Liver (tissue), 8 donors: ENCODE measurements at regions not wholly inside any gene's neighbourhood (a gene's known extent, or its start where the extent isn't known, plus 50 kb on each side); places are given as distances from the start of the nearest gene placed in this dataset.

Experiments
- DNase-seq: peaks from one replicate; pipeline ENCODE4 v3.0.0-alpha.2; 2017; ENCODE audit warnings: low spot score
- H3K27ac ChIP-seq, 2 donors: one replicate each; pipeline ENCODE4 v1.7.0; 2013; ENCODE audit warnings: inconsistent platforms in 2 of 2, low read length in 2 of 2, control low read depth in 1 of 2, low read depth in 1 of 2, mild to moderate bottlenecking in 1 of 2
- H3K27me3 ChIP-seq, 4 donors: one replicate each; pipeline versions ENCODE4 v1.6.1 to v1.7.0; 2013; ENCODE audit warnings: low read length in 3 of 4, inconsistent platforms in 1 of 4, mild to moderate bottlenecking in 1 of 4, moderate library complexity in 1 of 4; ENCODE audit not compliant: control insufficient read depth in 4 of 4, insufficient read depth in 4 of 4
- H3K36me3 ChIP-seq, 4 donors: one replicate each; pipeline versions ENCODE4 v1.6.1 to v1.7.0; 2013; ENCODE audit warnings: low read length in 3 of 4, mild to moderate bottlenecking in 3 of 4, low read depth in 1 of 4, moderate library complexity in 1 of 4; ENCODE audit not compliant: control insufficient read depth in 4 of 4, insufficient read depth in 3 of 4
- H3K4me1 ChIP-seq, 4 donors: one replicate each; pipeline versions ENCODE4 v1.6.1 to v1.7.0; 2013; ENCODE audit warnings: low read length in 3 of 4, mild to moderate bottlenecking in 3 of 4, moderate library complexity in 1 of 4; ENCODE audit not compliant: control insufficient read depth in 4 of 4, insufficient read depth in 4 of 4
- H3K4me3 ChIP-seq, 3 donors: one replicate each; pipeline versions ENCODE4 v1.6.1 to v1.7.0; 2013; ENCODE audit warnings: low read length in 3 of 3, control low read depth in 1 of 3, low read depth in 1 of 3, mild to moderate bottlenecking in 1 of 3
- H3K9ac ChIP-seq, 2 donors: one replicate each; pipeline ENCODE4 v1.7.0; 2013; ENCODE audit warnings: low read length in 2 of 2, mild to moderate bottlenecking in 2 of 2, moderate library complexity in 2 of 2, control low read depth in 1 of 2, low read depth in 1 of 2
- H3K9me3 ChIP-seq, 4 donors: one replicate each; pipeline versions ENCODE4 v1.6.1 to v1.7.0; 2013; ENCODE audit warnings: low read length in 3 of 4; ENCODE audit not compliant: control insufficient read depth in 4 of 4
- EGR1 ChIP-seq, 2 donors: IDR thresholded peaks; 2 replicates each; pipeline ENCODE4 v1.6.1; 2016 to 2018; ENCODE audit warnings: antibody characterized with exemption in 2 of 2, low read depth in 2 of 2
- FOXA1 ChIP-seq: IDR thresholded peaks from 2 replicates; pipeline ENCODE4 v1.6.1; 2016; ENCODE audit warnings: antibody characterized with exemption
- FOXA2 ChIP-seq: IDR thresholded peaks from 2 replicates; pipeline ENCODE4 v1.6.1; 2016; ENCODE audit warnings: antibody characterized with exemption
- GABPA ChIP-seq, 2 donors: IDR thresholded peaks in 1 of 2; conservative IDR thresholded peaks in 1 of 2; 2 replicates each; pipeline ENCODE4 v1.6.1; 2016; ENCODE audit warnings: antibody characterized with exemption in 2 of 2, mild to moderate bottlenecking in 1 of 2, moderate library complexity in 1 of 2
- HNF4A ChIP-seq, 2 donors: conservative IDR thresholded peaks; 2 replicates each; pipeline ENCODE4 v1.6.1; 2016; ENCODE audit warnings: antibody characterized with exemption in 2 of 2, mild to moderate bottlenecking in 2 of 2
- HNF4G ChIP-seq: IDR thresholded peaks from 2 replicates; pipeline ENCODE4 v1.6.1; 2016; ENCODE audit warnings: antibody characterized with exemption
- JUND ChIP-seq, 2 donors: IDR thresholded peaks; 2 replicates each; pipeline ENCODE4 v1.6.1; 2016; ENCODE audit warnings: antibody characterized with exemption in 2 of 2
- NR2F2 ChIP-seq: IDR thresholded peaks from 2 replicates; pipeline ENCODE4 v1.6.1; 2016; ENCODE audit warnings: antibody characterized with exemption
- RAD21 ChIP-seq, 2 donors: IDR thresholded peaks; 2 replicates each; pipeline ENCODE4 v1.6.1; 2016; ENCODE audit warnings: antibody characterized with exemption in 2 of 2, mild to moderate bottlenecking in 2 of 2
- SP1 ChIP-seq: IDR thresholded peaks from 2 replicates; pipeline ENCODE4 v1.6.1; 2018; ENCODE audit warnings: antibody characterized with exemption, mild to moderate bottlenecking
- TAF1 ChIP-seq: conservative IDR thresholded peaks from 2 replicates; pipeline ENCODE4 v1.6.1; 2016; ENCODE audit warnings: antibody characterized with exemption, mild to moderate bottlenecking
- YY1 ChIP-seq: IDR thresholded peaks from 2 replicates; pipeline ENCODE4 v1.6.1; 2016; ENCODE audit warnings: antibody characterized with exemption, mild to moderate bottlenecking
- WGBS: extraction: QIAGEN DNeasy Blood & Tissue Kit; methylation state at CpG from one replicate; pipeline ENCODE4 v1.1.7; 2013; 5-methylcytosine and 5-hydroxymethylcytosine counted together
- TF ChIP-seq, protein P1 (sequence below): IDR thresholded peaks from 2 replicates; pipeline ENCODE4 v1.6.1; 2016; ENCODE audit warnings: antibody characterized with exemption
- TF ChIP-seq, protein P2 (sequence below): fragments of 150-350 bp; IDR thresholded peaks from 2 replicates; pipeline ENCODE4 v1.5.1; 2017; ENCODE audit warnings: improper control_type of control experiment, low read depth, low read length; ENCODE audit not compliant: missing input control
- TF ChIP-seq, protein P3 (sequence below): IDR thresholded peaks from 2 replicates; pipeline ENCODE4 v1.6.1; 2016; ENCODE audit warnings: antibody characterized with exemption
- TF ChIP-seq, protein P4 (sequence below): IDR thresholded peaks from 2 replicates; pipeline ENCODE4 v1.6.1; 2016; ENCODE audit warnings: antibody characterized with exemption
- TF ChIP-seq, protein P5 (sequence below): IDR thresholded peaks from 2 replicates; pipeline ENCODE4 v1.6.1; 2016; ENCODE audit warnings: antibody characterized with exemption, mild to moderate bottlenecking
- donor health status: healthy.
- donor health status: healthy.
- donor health status: healthy.
- donor health status: healthy.
- donor health status: healthy.

DNA sequence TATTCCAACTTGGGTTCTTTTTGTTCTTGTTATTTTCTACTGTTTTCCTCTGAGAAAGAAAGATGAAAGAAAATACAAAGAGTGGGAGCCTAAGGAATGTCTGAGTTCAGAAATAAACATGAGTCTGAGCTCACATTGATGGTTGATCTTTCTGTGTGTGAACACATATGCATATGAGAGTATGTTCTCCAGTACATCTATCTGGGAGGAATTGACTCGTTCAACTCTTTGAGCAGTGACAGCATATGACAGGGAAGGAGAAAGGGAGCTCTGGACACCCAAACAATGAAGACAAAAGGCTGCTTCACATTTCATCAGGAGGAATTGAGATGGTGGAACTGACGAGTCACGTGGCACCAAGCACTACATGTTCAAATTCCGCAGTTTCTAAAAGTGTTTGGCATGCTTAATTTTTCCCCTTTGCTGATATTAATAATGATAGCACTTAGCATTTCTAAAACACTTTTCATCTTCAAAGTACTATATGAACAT is 229.8 kb upstream of the ACVR2A start:
- Histone ChIP-seq H3K27me3 (no peaks in the 10 kb centered on the region), H3K4me1 (no peaks in the 10 kb centered on the region), H3K9me3 (no peaks in the 10 kb centered on the region), H3K4me3 (no peak overlapping the region), H3K36me3 (no peaks in the 10 kb centered on the region), H3K27ac (no peak overlapping the region), H3K9ac (no peak overlapping the region)
- 89% methylated on average over 4 of the region's 4 CpGs for WGBS
- DNase-seq, result no peak
- TF ChIP-seq SP1 (no peak), YY1 (no peak), GABPA (IDR thresholded peaks at IDR 0.05 in 1 of 2, conservative IDR thresholded peaks at IDR 0.05 in 1 of 2) (no peak), EGR1 (IDR thresholded peaks at IDR 0.05; ENCODE audit: low read depth in 2 of 2) (no peak), TAF1 (no peak), JUND (IDR thresholded peaks at IDR 0.05) (no peak), HNF4G (no peak), FOXA2 (no peak), FOXA1 (no peak), NR2F2 (no peak), HNF4A (conservative IDR thresholded peaks at IDR 0.05) (no peak)
- TF ChIP-seq, protein P1, sequence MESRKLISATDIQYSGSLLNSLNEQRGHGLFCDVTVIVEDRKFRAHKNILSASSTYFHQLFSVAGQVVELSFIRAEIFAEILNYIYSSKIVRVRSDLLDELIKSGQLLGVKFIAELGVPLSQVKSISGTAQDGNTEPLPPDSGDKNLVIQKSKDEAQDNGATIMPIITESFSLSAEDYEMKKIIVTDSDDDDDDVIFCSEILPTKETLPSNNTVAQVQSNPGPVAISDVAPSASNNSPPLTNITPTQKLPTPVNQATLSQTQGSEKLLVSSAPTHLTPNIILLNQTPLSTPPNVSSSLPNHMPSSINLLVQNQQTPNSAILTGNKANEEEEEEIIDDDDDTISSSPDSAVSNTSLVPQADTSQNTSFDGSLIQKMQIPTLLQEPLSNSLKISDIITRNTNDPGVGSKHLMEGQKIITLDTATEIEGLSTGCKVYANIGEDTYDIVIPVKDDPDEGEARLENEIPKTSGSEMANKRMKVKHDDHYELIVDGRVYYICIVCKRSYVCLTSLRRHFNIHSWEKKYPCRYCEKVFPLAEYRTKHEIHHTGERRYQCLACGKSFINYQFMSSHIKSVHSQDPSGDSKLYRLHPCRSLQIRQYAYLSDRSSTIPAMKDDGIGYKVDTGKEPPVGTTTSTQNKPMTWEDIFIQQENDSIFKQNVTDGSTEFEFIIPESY, result no peak
- TF ChIP-seq, protein P2, sequence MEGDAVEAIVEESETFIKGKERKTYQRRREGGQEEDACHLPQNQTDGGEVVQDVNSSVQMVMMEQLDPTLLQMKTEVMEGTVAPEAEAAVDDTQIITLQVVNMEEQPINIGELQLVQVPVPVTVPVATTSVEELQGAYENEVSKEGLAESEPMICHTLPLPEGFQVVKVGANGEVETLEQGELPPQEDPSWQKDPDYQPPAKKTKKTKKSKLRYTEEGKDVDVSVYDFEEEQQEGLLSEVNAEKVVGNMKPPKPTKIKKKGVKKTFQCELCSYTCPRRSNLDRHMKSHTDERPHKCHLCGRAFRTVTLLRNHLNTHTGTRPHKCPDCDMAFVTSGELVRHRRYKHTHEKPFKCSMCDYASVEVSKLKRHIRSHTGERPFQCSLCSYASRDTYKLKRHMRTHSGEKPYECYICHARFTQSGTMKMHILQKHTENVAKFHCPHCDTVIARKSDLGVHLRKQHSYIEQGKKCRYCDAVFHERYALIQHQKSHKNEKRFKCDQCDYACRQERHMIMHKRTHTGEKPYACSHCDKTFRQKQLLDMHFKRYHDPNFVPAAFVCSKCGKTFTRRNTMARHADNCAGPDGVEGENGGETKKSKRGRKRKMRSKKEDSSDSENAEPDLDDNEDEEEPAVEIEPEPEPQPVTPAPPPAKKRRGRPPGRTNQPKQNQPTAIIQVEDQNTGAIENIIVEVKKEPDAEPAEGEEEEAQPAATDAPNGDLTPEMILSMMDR, result no peak
- TF ChIP-seq, protein P3, sequence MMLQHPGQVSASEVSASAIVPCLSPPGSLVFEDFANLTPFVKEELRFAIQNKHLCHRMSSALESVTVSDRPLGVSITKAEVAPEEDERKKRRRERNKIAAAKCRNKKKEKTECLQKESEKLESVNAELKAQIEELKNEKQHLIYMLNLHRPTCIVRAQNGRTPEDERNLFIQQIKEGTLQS, result no peak
- TF ChIP-seq, protein P4, sequence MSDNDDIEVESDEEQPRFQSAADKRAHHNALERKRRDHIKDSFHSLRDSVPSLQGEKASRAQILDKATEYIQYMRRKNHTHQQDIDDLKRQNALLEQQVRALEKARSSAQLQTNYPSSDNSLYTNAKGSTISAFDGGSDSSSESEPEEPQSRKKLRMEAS, result no peak

DNA sequence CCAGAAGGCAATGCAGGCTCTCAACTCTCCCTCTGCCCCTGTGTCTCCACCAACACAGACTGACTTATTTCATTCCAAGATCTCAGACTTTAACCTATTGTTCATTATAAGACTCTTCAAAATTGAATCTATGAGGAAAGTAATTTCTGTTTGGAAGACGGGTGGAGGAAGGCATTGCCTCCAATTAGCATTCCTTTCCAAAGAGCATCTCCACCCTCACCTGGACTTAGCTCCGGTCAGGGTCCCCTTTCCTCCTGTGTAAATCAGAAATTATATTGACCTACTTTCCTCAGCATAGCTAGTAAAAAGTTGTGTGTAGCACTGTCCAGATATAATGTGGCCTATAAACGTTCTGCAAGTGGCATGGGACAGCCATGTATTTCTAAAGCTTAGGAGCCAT is 230.4 kb upstream of the ACVR2A start:
- 59% methylated on average over 3 of the region's 3 CpGs for WGBS
- H3K4me3 ChIP-seq, result no peak overlapping the region
- no peaks in the 10 kb centered on the region for H3K4me1 ChIP-seq

More for the DNA sequence above, 230.4 kb upstream of the ACVR2A start:
- Histone ChIP-seq H3K27ac (no peak overlapping the region), H3K27me3 (no peaks in the 10 kb centered on the region), H3K36me3 (no peaks in the 10 kb centered on the region), H3K9ac (no peak overlapping the region), H3K9me3 (no peaks in the 10 kb centered on the region)
- TF ChIP-seq EGR1 (IDR thresholded peaks at IDR 0.05; ENCODE audit: low read depth in 2 of 2), result no peak
- TF ChIP-seq JUND (IDR thresholded peaks at IDR 0.05), result no peak
- TF ChIP-seq GABPA (IDR thresholded peaks at IDR 0.05 in 1 of 2, conservative IDR thresholded peaks at IDR 0.05 in 1 of 2), result no peak
- TF ChIP-seq, protein P1, result no peak
- TF ChIP-seq, protein P4, result no peak
- no peak for TF ChIP-seq HNF4G
- TF ChIP-seq YY1, result no peak
- no peak for TF ChIP-seq RAD21 (IDR thresholded peaks at IDR 0.05)
- no peak for TF ChIP-seq SP1
- TF ChIP-seq, protein P2, result no peak
- TF ChIP-seq FOXA2, result no peak
- TF ChIP-seq TAF1, result no peak
- TF ChIP-seq HNF4A (conservative IDR thresholded peaks at IDR 0.05), result no peak
- TF ChIP-seq, protein P5, sequence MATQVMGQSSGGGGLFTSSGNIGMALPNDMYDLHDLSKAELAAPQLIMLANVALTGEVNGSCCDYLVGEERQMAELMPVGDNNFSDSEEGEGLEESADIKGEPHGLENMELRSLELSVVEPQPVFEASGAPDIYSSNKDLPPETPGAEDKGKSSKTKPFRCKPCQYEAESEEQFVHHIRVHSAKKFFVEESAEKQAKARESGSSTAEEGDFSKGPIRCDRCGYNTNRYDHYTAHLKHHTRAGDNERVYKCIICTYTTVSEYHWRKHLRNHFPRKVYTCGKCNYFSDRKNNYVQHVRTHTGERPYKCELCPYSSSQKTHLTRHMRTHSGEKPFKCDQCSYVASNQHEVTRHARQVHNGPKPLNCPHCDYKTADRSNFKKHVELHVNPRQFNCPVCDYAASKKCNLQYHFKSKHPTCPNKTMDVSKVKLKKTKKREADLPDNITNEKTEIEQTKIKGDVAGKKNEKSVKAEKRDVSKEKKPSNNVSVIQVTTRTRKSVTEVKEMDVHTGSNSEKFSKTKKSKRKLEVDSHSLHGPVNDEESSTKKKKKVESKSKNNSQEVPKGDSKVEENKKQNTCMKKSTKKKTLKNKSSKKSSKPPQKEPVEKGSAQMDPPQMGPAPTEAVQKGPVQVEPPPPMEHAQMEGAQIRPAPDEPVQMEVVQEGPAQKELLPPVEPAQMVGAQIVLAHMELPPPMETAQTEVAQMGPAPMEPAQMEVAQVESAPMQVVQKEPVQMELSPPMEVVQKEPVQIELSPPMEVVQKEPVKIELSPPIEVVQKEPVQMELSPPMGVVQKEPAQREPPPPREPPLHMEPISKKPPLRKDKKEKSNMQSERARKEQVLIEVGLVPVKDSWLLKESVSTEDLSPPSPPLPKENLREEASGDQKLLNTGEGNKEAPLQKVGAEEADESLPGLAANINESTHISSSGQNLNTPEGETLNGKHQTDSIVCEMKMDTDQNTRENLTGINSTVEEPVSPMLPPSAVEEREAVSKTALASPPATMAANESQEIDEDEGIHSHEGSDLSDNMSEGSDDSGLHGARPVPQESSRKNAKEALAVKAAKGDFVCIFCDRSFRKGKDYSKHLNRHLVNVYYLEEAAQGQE, result no peak
- no peak for TF ChIP-seq FOXA1
- no peak for TF ChIP-seq NR2F2
- TF ChIP-seq, protein P3, result no peak
- DNase-seq, result no peak
